IMR-90 (cell line): ENCODE measurements at regions not wholly inside any gene's neighbourhood (a gene's known extent, or its start where the extent isn't known, plus 50 kb on each side); places are given as distances from the start of the nearest gene placed in this dataset.

Source experiments
- ATAC-seq: fragments of 200-7000 bp; cut with Tn5 transposase; 2 replicates; pipeline ENCODE4 v1.9.1; 2020; ENCODE audit warnings: low read depth, mild to moderate bottlenecking, moderate library complexity
- BruUV-seq: library from RNA; stranded (reverse); fragments of 400-500 nt; replicated peaks from 2 replicates; lab custom pipeline; 2021; lab: Mats Ljungman, UMichigan
- CTCF ChIA-PET: fragments of 300-600 bp; formaldehyde crosslinking; extraction: SDS; loops from one replicate; lab custom pipeline; 2021; ENCODE audit warnings: antibody characterized with exemption; lab: Yijun Ruan, JAX
- POLR2A ChIA-PET: fragments of 300-600 bp; sonication (Branson Sonifier 250); formaldehyde crosslinking; loops from one replicate; lab custom pipeline; 2022; ENCODE audit warnings: antibody characterized with exemption; ENCODE audit not compliant: unreplicated experiment; lab: Charles Lee
- DNase-seq: peaks from one replicate; pipeline ENCODE4 v3.0.0; 2013
- H2AFZ ChIP-seq: replicated peaks from 2 replicates; pipeline ENCODE3; 2013; ENCODE audit warnings: low read length, mild to moderate bottlenecking; ENCODE audit not compliant: poor library complexity
- H2AK5ac ChIP-seq: 2 replicates; pipeline ENCODE4 v1.6.1; 2013; ENCODE audit warnings: low read depth, low read length, inconsistent platforms
- H2AK9ac ChIP-seq: replicated peaks from 2 replicates; pipeline ENCODE3; 2013; ENCODE audit warnings: mild to moderate bottlenecking, low read depth, low read length, moderate library complexity; ENCODE audit not compliant: poor library complexity
- H2BK120ac ChIP-seq: 2 replicates; pipeline ENCODE4 v1.6.1; 2013; ENCODE audit warnings: low read depth, low read length, inconsistent platforms
- H2BK15ac ChIP-seq: 3 replicates; pipeline ENCODE4 v1.6.1; 2013; ENCODE audit warnings: low read depth, low read length, inconsistent platforms
- H2BK20ac ChIP-seq: 2 replicates; pipeline ENCODE4 v1.6.1; 2013; ENCODE audit warnings: low read depth, mild to moderate bottlenecking, inconsistent platforms, low read length, moderate library complexity
- H2BK5ac ChIP-seq: 2 replicates; pipeline ENCODE4 v1.6.1; 2013; ENCODE audit warnings: mild to moderate bottlenecking, low read depth, low read length, inconsistent platforms; ENCODE audit not compliant: poor library complexity, severe bottlenecking
- H3K14ac ChIP-seq: replicated peaks from 2 replicates; pipeline ENCODE4 v1.6.1; 2013; ENCODE audit warnings: low read depth, low read length, inconsistent platforms
- H3K18ac ChIP-seq: 2 replicates; pipeline ENCODE4 v1.6.1; 2013; ENCODE audit warnings: low read depth, low read length, control low read depth
- H3K23ac ChIP-seq: 2 replicates; pipeline ENCODE4 v1.6.1; 2013; ENCODE audit warnings: low read depth, low read length, inconsistent platforms
- H3K27ac ChIP-seq: 2 replicates; pipeline ENCODE4 v1.5.1; 2013; ENCODE audit warnings: mild to moderate bottlenecking, control low read depth, low read length; ENCODE audit not compliant: insufficient read depth
- H3K27me3 ChIP-seq: 2 replicates; pipeline ENCODE4 v1.6.1; 2013; ENCODE audit warnings: low read length; ENCODE audit not compliant: control insufficient read depth, insufficient read depth
- H3K36me3 ChIP-seq: 2 replicates; pipeline ENCODE4 v1.6.1; 2013; ENCODE audit warnings: low read length, mixed read lengths; ENCODE audit not compliant: control insufficient read depth, insufficient read depth
- H3K4ac ChIP-seq: 2 replicates; pipeline ENCODE4 v1.6.1; 2013; ENCODE audit warnings: low read depth, low read length, inconsistent platforms
- H3K4me1 ChIP-seq: 2 replicates; pipeline ENCODE4 v1.6.1; 2013; ENCODE audit warnings: low read length, mixed read lengths; ENCODE audit not compliant: control insufficient read depth, insufficient read depth
- H3K4me2 ChIP-seq: 2 replicates; pipeline ENCODE4 v1.6.1; 2013; ENCODE audit warnings: low read depth, mild to moderate bottlenecking, control low read depth, low read length, moderate library complexity
- H3K4me3 ChIP-seq: 2 replicates; pipeline ENCODE4 v1.5.1; 2013; ENCODE audit warnings: low read depth, mild to moderate bottlenecking, control low read depth, low read length, moderate library complexity; ENCODE audit not compliant: insufficient read depth
- H3K56ac ChIP-seq: 2 replicates; pipeline ENCODE4 v1.6.1; 2013; ENCODE audit warnings: low read length, inconsistent platforms; ENCODE audit not compliant: insufficient read depth; ENCODE audit errors: extremely low read depth
- H3K79me1 ChIP-seq, 2 experiments: 2 replicates each; pipeline ENCODE4 v1.6.1; 2013; ENCODE audit warnings: low read length in 2 of 2, inconsistent platforms in 1 of 2, low read depth in 1 of 2
- H3K9ac ChIP-seq: 2 replicates; pipeline ENCODE4 v1.6.1; 2013; ENCODE audit warnings: low read depth, low read length, control low read depth
- H3K9me1 ChIP-seq: 2 replicates; pipeline ENCODE4 v1.6.1; 2013; ENCODE audit warnings: low read length, inconsistent platforms; ENCODE audit not compliant: insufficient read depth
- H3K9me3 ChIP-seq: 2 replicates; pipeline ENCODE4 v1.6.1; 2013; ENCODE audit warnings: low read length; ENCODE audit not compliant: control insufficient read depth, insufficient read depth
- H4K20me1 ChIP-seq: 2 replicates; pipeline ENCODE4 v1.6.1; 2013; ENCODE audit warnings: low read length, inconsistent platforms; ENCODE audit not compliant: insufficient read depth
- H4K5ac ChIP-seq: 2 replicates; pipeline ENCODE4 v1.6.1; 2013; ENCODE audit warnings: mild to moderate bottlenecking, low read depth, low read length, control low read depth
- H4K8ac ChIP-seq, 2 experiments: 2 replicates each; pipeline ENCODE4 v1.6.1; 2013; ENCODE audit warnings: low read depth in 2 of 2, low read length in 2 of 2, control low read depth in 1 of 2, inconsistent platforms in 1 of 2
- H4K91ac ChIP-seq: 2 replicates; pipeline ENCODE4 v1.6.1; 2013; ENCODE audit warnings: low read depth, low read length, inconsistent platforms; ENCODE audit not compliant: insufficient read depth
- BHLHE40 ChIP-seq: fragments of 150-350 bp; IDR thresholded peaks from 2 replicates; pipeline ENCODE4 v1.6.1; 2016; ENCODE audit warnings: mild to moderate bottlenecking, low read depth, low read length
- CHD1 ChIP-seq: IDR thresholded peaks from 2 replicates; pipeline ENCODE4 v1.6.1; 2012; ENCODE audit warnings: low read depth, low read length, improper control_type of control experiment
- SMC3 ChIP-seq: fragments of 150-350 bp; IDR thresholded peaks from 2 replicates; pipeline ENCODE4 v1.6.1; 2016; ENCODE audit warnings: low read depth, mild to moderate bottlenecking, antibody characterized with exemption, low read length, moderate library complexity
- WGBS, 2 experiments: methylation state at CpG; one replicate each; pipeline versions ENCODE4 v1.1.5 to v1.1.7; 2013; ENCODE audit warnings: missing lambda C conversion rate in 2 of 2; ENCODE audit not compliant: insufficient read length in 1 of 2; ENCODE audit errors: extremely low coverage in 2 of 2; 5-methylcytosine and 5-hydroxymethylcytosine counted together
- dilution Hi-C: fragments of 300-500 bp; cut with HindIII; formaldehyde crosslinking; loops from one replicate; pipeline ENCODE4 v1.14.3; 2018; ENCODE audit warnings: low sequenced_read_pairs; ENCODE audit not compliant: unreplicated experiment
- in situ Hi-C: fragments of 300-500 bp; cut with MboI; formaldehyde crosslinking; loops from 3 replicates; pipeline ENCODE4 v1.14.3; 2019; ENCODE audit warnings: low sequenced_read_pairs, inconsistent platforms, mixed read lengths
- intact Hi-C: fragments of 100-400 bp; cut with micrococcal nuclease; formaldehyde crosslinking; loops from 2 replicates; pipeline ENCODE4 v1.10.0; 2022

GRCh38 chr3:101939361-101940049, 90.2 kb downstream of the NFKBIZ start:
- no peaks in the 10 kb centered on the region for H3K27me3 ChIP-seq
- H2BK120ac ChIP-seq = peak overlapping the region; percentile 97
- in situ Hi-C loops (no loop called here), dilution Hi-C loops (no loop called here), intact Hi-C loops (loop anchor here (2.0 kb wide), 3 partner anchors 89 to 285 kb away; no protein-coding TSS in a partner anchor)
- no peaks in the 10 kb centered on the region for H4K20me1 ChIP-seq
- H3K36me3 ChIP-seq = no peaks in the 10 kb centered on the region
- H3K23ac ChIP-seq = peak overlapping the region; percentile 83
- peak overlapping the region; percentile 97 for H3K4ac ChIP-seq
- H4K91ac ChIP-seq = peak overlapping the region; percentile 95
- no peak for TF ChIP-seq BHLHE40
- TF ChIP-seq CHD1 = no peak
- TF ChIP-seq SMC3 = no peak
- peak overlapping the region; percentile 81 for H3K56ac ChIP-seq
- no peaks in the 10 kb centered on the region for H3K9me3 ChIP-seq
- 94% methylated on average over 3 of the region's 6 CpGs; no CpG with 5 or more reads in 1 of the 2 experiments for whole genome bisulfite sequencing, 2 experiments
- H3K4me1 ChIP-seq = peaks cover 29% of the 10 kb centered on the region
- ATAC-seq (no peak), DNase-seq (no peak)
- peak overlapping the region; percentile 100 for H3K18ac ChIP-seq
- no peak overlapping the region for H3K4me3 ChIP-seq
- no TSS peak for BruUV-seq
- H2AK5ac ChIP-seq = peak overlapping the region; percentile 96
- peak overlapping the region; percentile 98 for H4K5ac ChIP-seq
- POLR2A ChIA-PET = no interaction called here
- peak overlapping the region; percentile 59 for H2AFZ ChIP-seq
- H3K9ac ChIP-seq = no peak overlapping the region
- H3K14ac ChIP-seq = peak overlapping the region; percentile 91
- H3K79me1 ChIP-seq = peaks cover 0 to 27% of the 10 kb centered on the region in 2 experiments; a peak in 3 of 4 replicates
- H3K9me1 ChIP-seq = peaks cover 4% of the 10 kb centered on the region
- no peak overlapping the region for H2AK9ac ChIP-seq
- H2BK5ac ChIP-seq = peak overlapping the region; percentile 93
- CTCF ChIA-PET = no interaction called here
- peak overlapping the region; percentile 92; the same call in 1 of the 2 replicates for H3K4me2 ChIP-seq
- peak overlapping the region; percentile 95 for H2BK15ac ChIP-seq
- H2BK20ac ChIP-seq = peak overlapping the region; percentile 96
- peak overlapping the region; percentile 75 to 88 for H4K8ac ChIP-seq
- H3K27ac ChIP-seq = peak overlapping the region; percentile 87
